Motor neuron (in vitro differentiated cells): ENCODE measurements at regions not wholly inside any gene's neighbourhood (a gene's known extent, or its start where the extent isn't known, plus 50 kb on each side); places are given as distances from the start of the nearest gene placed in this dataset.

Experiments
- ATAC-seq, 8 experiments: fragments of 200-7000 bp; cut with Tn5 transposase; replicated peaks in 6 of 8; 2 replicates each; pipeline ENCODE4 v1.8.0; 2021; ENCODE audit warnings: mild to moderate bottlenecking in 8 of 8, moderate library complexity in 8 of 8
- H3K27ac ChIP-seq, 2 donors: fragments of 250-450 bp; sonication (Bioruptor Pico); 2 replicates each; pipeline ENCODE4 v1.9.0; 2021; ENCODE audit warnings: antibody characterized with exemption in 2 of 2, mild to moderate bottlenecking in 2 of 2, moderate library complexity in 1 of 2
- H3K4me1 ChIP-seq, 2 donors: fragments of 250-450 bp; sonication (Bioruptor Pico); replicated peaks in 1 of 2; 2 replicates each; pipeline ENCODE4 v1.6.1; 2021; ENCODE audit warnings: antibody characterized with exemption in 2 of 2, mild to moderate bottlenecking in 2 of 2, moderate library complexity in 1 of 2
- H3K4me3 ChIP-seq, 5 donors: fragments of 250-450 bp; sonication (Bioruptor Pico); 2 replicates each; pipeline ENCODE4 v1.9.0; 2021; ENCODE audit warnings: antibody characterized with exemption in 5 of 5, mild to moderate bottlenecking in 5 of 5, moderate library complexity in 4 of 5
- WGBS, 10 experiments: fragments of 450-650 bp; shearing (Covaris generic); methylation state at CpG; one replicate each; pipeline ENCODE4 v1.0.0; 2022; 5-methylcytosine and 5-hydroxymethylcytosine counted together
- in situ Hi-C, 9 experiments: fragments of 400-800 bp; cut with MboI; loops; one replicate each; pipeline ENCODE4 v1.15.0; 2021; ENCODE audit warnings: low sequenced_read_pairs in 9 of 9, low pct_unique_long_range_greater_than_20kb in 2 of 9; ENCODE audit not compliant: unreplicated experiment in 9 of 9

GRCh38 chr15:100714034-100714748 lies 111.8 kb downstream of the ASB7 start:
- Histone ChIP-seq H3K4me1 (no peaks in the 10 kb centered on the region), H3K4me3 (no peak overlapping the region), H3K27ac (no peak overlapping the region)
- ATAC-seq: no peak
- WGBS, 10 experiments: 10 to 100% (median 86%) methylated on average over 1 to 6 of the region's 13 CpGs; no CpG with 5 or more reads in 3 of the 10 experiments
- in situ Hi-C loops: no loop called here

DNA sequence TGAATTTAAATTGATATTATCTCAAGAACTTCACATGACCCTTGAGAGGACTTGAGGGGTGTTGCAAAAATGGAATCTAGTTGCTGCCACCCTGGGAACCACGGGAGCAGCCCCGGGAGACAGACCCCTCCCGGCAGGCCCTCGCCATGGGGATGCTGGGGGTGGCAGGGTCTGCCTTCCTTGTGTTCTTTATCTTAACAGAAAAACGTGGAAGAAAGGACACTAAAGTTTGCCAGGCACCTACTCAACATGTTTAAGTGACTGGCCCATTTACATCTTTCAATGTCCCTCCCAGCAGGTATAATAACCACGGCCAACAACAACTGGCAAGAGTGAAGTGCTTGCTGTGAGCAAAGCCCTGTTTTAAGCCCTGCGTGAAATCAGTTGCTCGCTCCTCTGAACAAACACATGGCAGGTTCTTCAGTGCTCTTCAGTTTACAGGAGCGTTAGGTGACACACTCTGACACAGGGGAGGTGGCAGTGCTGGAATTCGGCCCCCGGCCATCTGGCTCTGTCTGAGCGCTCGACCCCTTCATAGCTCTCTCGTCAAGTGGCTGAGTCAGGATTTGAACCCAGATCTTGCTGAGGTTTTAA lies 112.5 kb downstream of the ASB7 start:
- no peak for ATAC-seq
- Histone ChIP-seq H3K4me3 (no peak overlapping the region), H3K27ac (no peak overlapping the region), H3K4me1 (no peaks in the 10 kb centered on the region)
- WGBS, 10 experiments: 61 to 100% (median 84%) methylated on average over 1 to 14 of the region's 14 CpGs; no CpG with 5 or more reads in 2 of the 10 experiments
- in situ Hi-C loops: no loop called here

DNA sequence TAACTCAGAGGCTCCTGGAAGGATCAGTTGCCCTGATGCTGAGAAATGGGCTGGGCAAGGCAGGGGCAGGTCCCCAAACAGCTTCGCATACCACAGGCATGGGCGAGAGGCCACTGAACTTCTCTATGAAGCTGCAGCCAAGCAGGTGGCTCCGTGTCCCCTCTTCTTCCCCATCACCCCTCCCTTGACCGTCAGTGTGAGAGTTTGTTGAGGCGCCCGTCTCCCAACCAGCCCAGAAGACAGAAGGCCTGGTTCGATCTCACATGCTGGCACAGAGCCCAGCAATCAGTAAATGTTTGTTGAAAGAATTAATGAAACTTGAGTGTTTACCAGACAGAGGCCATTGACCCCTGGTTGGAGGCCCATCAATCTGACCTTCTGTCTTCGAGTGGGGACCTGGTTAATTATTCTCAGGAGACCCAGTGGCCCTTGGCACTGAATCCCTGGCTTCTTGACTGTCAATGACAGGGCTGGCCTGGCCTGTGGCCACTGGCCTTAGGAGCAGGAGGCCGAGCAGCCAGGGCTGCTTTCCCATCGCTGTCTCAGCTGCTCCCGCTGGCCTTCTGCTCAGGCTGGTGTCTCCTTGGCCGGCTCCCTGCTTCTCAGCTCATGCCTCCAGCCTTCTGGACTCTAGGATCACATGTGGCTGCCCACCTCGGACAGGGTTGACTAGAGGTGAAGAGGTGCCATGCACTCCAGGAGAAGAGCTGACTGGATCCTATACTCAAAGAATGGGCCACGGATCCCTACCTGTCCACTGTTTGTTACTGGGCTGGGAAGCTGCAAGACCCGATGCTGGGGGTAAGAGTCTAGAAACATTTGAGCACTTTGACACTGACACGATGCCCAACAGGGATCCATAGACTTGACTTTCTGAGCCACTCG lies 113.4 kb downstream of the ASB7 start:
- H3K27ac ChIP-seq: no peak overlapping the region
- no peaks in the 10 kb centered on the region for H3K4me1 ChIP-seq
- in situ Hi-C loops: no loop called here
- 69 to 92% (median 82%) methylated on average over 3 to 8 of the region's 17 CpGs; no CpG with 5 or more reads in 6 of the 10 experiments for WGBS, 10 experiments
- H3K4me3 ChIP-seq: no peak overlapping the region
- ATAC-seq: no peak

- Histone ChIP-seq H3K4me3 (no peak overlapping the region), H3K27ac (no peak overlapping the region), H3K4me1 (no peaks in the 10 kb centered on the region)
- no peak for ATAC-seq
- 70 to 100% (median 88%) methylated on average over 1 to 4 of the region's 10 CpGs; no CpG with 5 or more reads in 2 of the 10 experiments for WGBS, 10 experiments
- in situ Hi-C loops: no loop called here
Measured at GRCh38 chr15:100716456-100717085, 114.2 kb downstream of the ASB7 start.

DNA sequence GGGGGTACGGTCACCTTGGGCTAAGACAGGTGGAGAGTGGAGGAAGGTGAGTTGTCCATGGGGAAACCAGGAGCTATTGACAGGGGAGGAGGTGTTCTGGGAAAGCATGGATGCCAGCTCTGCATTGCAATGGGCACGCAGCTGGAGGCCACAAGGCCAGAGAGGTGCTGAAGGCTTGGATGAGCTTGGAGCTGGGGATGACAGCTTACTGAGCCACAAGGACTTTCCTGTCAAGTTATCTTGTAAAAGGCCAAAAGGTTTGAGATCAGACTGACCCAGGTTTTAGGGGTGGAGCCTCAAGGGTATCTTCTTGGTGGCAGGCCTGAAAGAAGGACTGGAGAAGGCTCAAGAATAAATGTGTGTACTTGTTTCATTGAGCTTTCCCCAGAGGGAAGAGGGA lies 115.2 kb downstream of the ASB7 start:
- in situ Hi-C loops: no loop called here
- no peak for ATAC-seq
- no peak overlapping the region for H3K4me3 ChIP-seq
- H3K4me1 ChIP-seq: peaks cover 0 to 3% of the 10 kb centered on the region in 2 donors
- WGBS, 10 experiments: 60 to 100% (median 83%) methylated on average over 1 to 2 of the region's 2 CpGs; no CpG with 5 or more reads in 4 of the 10 experiments
- no peak overlapping the region for H3K27ac ChIP-seq

DNA sequence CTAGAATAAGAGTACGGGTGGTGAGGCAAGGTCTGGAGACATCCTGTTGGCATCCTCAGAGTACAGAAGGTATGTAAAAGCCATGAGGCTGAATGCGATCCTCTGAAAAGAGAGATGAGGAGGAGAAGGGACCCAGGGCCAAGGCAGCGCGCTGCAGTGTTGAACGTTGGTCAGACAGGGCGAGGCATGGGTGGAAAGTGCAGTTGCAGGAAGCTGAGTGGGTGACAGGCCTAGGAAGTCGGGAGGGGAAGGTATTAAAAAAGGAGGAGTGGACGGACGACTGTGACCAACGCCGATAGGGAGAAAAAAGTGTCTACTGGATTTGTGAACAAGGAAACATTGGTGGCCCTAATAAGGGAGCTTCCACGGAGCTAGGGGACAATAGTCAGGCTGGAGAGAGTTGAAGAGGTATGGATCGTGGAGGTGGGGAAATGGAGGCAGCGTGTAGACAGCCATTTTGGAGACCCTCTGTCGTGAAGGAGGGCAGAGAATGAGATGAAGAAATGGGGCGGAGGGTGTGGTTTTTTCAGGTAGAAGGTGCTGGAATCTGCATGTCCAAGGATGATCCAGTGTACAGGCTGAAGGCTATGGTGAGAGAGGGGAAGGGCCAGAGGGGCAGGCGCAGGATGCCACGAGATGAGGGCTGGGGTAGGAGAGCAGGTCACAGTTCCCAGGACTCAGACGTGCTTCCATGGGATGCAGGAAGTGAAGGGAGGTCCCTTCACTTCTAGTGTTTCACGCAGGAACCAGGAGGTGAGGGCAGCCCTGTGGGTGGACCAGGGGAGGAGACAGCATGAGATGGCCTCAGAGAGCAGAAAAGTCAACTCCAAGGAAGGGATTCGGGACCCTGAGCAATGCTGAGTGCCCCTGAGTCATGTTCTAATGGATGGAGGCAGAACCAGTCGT lies 115.9 kb downstream of the ASB7 start:
- no peak for ATAC-seq
- no peak overlapping the region for H3K4me3 ChIP-seq
- no peak overlapping the region for H3K27ac ChIP-seq
- peaks cover 0 to 3% of the 10 kb centered on the region in 2 donors for H3K4me1 ChIP-seq
- in situ Hi-C loops: no loop called here
- 61 to 98% (median 78%) methylated on average over 6 to 16 of the region's 22 CpGs; no CpG with 5 or more reads in 1 of the 10 experiments for WGBS, 10 experiments

- WGBS, 10 experiments: 25 to 100% (median 50%) methylated on average over 1 to 2 of the region's 9 CpGs; no CpG with 5 or more reads in 7 of the 10 experiments
- H3K4me3 ChIP-seq: no peak overlapping the region
Measured at GRCh38 chr15:100720406-100720967, 118.1 kb downstream of the ASB7 start.

DNA sequence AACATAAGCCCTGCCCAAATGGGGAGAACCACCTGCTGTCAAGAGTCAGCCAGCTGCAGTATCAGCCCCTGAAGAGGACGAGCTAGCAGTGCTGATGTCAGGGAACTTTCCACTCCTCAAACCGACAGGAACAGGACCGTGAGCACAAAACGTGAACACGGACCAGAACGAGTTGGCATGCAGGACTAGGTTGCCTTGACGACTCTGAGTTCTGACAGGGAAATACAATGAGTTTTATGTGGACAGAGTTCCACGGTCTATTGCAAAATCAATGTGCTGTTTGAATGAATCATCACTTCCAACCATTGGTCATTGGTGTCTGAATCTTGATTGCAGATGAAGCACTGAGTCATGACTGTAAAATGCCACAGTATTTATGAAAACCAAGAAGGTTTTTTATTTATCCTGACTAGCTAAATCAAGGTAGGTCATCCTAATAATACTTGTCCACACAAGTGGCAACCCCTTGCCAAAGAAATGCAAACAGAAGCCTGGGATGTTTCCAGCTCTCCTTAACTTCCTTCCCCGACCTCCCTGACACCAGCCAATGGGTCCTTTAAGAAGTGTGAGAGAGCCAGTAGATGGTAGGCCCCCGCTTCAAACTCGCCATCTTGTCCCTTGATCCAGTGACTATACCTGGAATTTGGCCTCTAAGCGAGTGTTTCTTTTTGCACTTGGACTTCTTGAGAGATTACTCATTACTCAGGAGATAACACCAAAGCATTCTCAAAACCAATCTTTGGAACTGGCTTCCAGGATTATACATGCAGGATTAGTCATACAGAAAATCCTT lies 119.6 kb downstream of the ASB7 start:
- no peak overlapping the region for H3K4me3 ChIP-seq
- 6 to 73% (median 42%) methylated on average over 2 to 12 of the region's 12 CpGs for WGBS, 10 experiments
- in situ Hi-C loops: no loop called here
- H3K4me1 ChIP-seq: peaks cover 0 to 3% of the 10 kb centered on the region in 2 donors
- ATAC-seq: peak; percentile 79 to 96 (median 90)
- no peak overlapping the region for H3K27ac ChIP-seq

More at GRCh38 chr15:100720406-100720967, 118.1 kb downstream of the ASB7 start:
- in situ Hi-C loops: no loop called here
- Histone ChIP-seq H3K27ac (no peak overlapping the region), H3K4me1 (peaks cover 0 to 3% of the 10 kb centered on the region in 2 donors)
- no peak for ATAC-seq

- WGBS, 10 experiments: 40 to 100% (median 73%) methylated on average over 1 to 3 of the region's 3 CpGs; no CpG with 5 or more reads in 2 of the 10 experiments
- Histone ChIP-seq H3K4me1 (peaks cover 0 to 3% of the 10 kb centered on the region in 2 donors), H3K27ac (no peak overlapping the region), H3K4me3 (no peak overlapping the region)
- ATAC-seq: no peak
- in situ Hi-C loops: no loop called here
Measured at GRCh38 chr15:100722551-100723314, 120.3 kb downstream of the ASB7 start.

GRCh38 chr15:100723315-100723801 lies 121.0 kb downstream of the ASB7 start:
- no peak for ATAC-seq
- peaks cover 0 to 3% of the 10 kb centered on the region in 2 donors for H3K4me1 ChIP-seq
- in situ Hi-C loops: no loop called here

More at GRCh38 chr15:100723315-100723801, 121.0 kb downstream of the ASB7 start:
- Histone ChIP-seq H3K27ac (no peak overlapping the region), H3K4me3 (no peak overlapping the region)
- WGBS, 10 experiments: 79 to 100% (median 100%) methylated on average over 1 to 5 of the region's 6 CpGs; no CpG with 5 or more reads in 1 of the 10 experiments
